GM12892 (cell line): ENCODE measurements at regions not wholly inside any gene's neighbourhood (a gene's known extent, or its start where the extent isn't known, plus 50 kb on each side); places are given as distances from the start of the nearest gene placed in this dataset.
"Not testable (repeated sequence)": the region's sequence is repeated elsewhere in the genome, so short reads cannot be mapped to it uniquely, and the experiment has no call there.

Experiments
- POLR2A ChIP-seq: IDR thresholded peaks from 2 replicates; pipeline ENCODE4 v1.6.1; 2011; ENCODE audit warnings: low read depth, low read length, control low read depth
- POLR2AphosphoS5 ChIP-seq: IDR thresholded peaks from 2 replicates; pipeline ENCODE4 v1.6.1; 2011; ENCODE audit warnings: low read depth, low read length, control low read depth

GRCh38 chr2:10198482-10198881 lies 75.9 kb downstream of the RRM2 start:
- TF ChIP-seq POLR2AphosphoS5, POLR2A: not testable (repeated sequence)
